ENCODE measurements at regions not wholly inside any gene's neighbourhood (a gene's known extent, or its start where the extent isn't known, plus 50 kb on each side); places are given as distances from the start of the nearest gene placed in this dataset.

DNA sequence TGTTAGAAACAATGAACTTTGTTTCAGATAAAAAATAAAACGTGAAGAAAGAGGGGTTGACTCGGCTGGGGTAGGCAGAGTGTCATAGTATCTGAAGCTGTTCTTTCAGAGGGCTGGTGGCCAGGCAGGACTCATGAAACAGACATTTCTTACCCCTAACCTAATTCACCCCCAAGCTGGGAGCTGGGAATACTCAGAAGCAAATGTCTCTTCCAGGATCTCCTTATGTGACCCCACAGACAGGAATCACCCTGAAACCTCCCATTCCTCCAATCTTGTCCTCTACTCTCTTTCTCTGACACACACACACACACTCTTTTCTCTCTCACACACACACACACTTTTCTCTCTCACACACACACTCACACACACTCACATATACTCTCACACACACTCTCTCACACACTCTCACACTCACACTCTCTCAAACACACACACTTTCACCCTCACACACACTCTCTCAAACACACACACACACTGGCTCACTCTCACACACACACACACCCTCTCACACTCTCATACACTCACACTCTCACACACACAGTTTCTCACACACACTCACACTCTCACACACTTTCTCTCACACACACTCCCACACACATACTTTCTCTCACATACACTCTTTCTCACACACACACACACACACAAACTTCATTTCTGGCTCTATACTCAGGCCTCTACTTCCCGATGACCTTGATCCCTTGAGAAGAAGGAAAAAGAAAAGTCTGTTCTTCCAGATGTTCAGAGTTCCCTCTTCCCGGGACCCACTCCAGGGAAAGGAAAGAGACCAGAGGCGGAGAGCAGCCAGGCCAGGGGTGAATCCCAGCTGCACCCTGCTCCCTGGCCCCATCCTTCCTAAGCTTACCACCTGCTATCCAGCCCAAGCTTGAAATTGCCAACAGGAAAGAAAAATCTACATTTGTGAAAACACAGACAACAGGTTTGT is 167.7 kb downstream of the TXNL1 start:
- POLR2A ChIA-PET, result no interaction called here

More for the DNA sequence above, 167.7 kb downstream of the TXNL1 start:
- Histone ChIP-seq H2AFZ (ENCODE audit: low read depth, low read length) (no peak overlapping the region), H3K4me1 (replicated peaks in 1 of 2; ENCODE audit: control insufficient read depth in 2 of 2, insufficient read depth in 2 of 2, low read length in 2 of 2) (peaks cover 0 to 12% of the 10 kb centered on the region in 2 experiments; a peak in 3 of 5 replicates), H3K36me3 (ENCODE audit: control insufficient read depth, insufficient read depth, low read length) (no peaks in the 10 kb centered on the region), H3K27ac (ENCODE audit: extremely low read depth, low read depth, low read length) (no peak overlapping the region), H3K4me3 (no peak overlapping the region), H3K79me2 (ENCODE audit: control insufficient read depth, insufficient read depth, low read length) (no peaks in the 10 kb centered on the region), H3K9me1 (ENCODE audit: control insufficient read depth, insufficient read depth, low read length) (no peaks in the 10 kb centered on the region), H3K4me2 (ENCODE audit: insufficient read depth, low read length) (no peak overlapping the region), H3K9me3 (replicated peaks; ENCODE audit: control insufficient read depth, insufficient read depth, low read depth, low read length) (no peaks in the 10 kb centered on the region), H3K9ac (ENCODE audit: insufficient read depth in 1 of 2, low read depth in 2 of 2, low read length in 2 of 2) (no peak overlapping the region), H3K27me3 (ENCODE audit: control insufficient read depth in 2 of 2, insufficient read depth in 2 of 2, low read length in 2 of 2) (no peaks in the 10 kb centered on the region), H4K20me1 (replicated peaks; ENCODE audit: control insufficient read depth, insufficient read depth, low read length) (no peaks in the 10 kb centered on the region)
- no peak for FAIRE-seq
- CTCF ChIA-PET (ENCODE audit: low intra/inter-chr PET ratio), result no interaction called here
- intact Hi-C loops (cut with micrococcal nuclease) (no loop called here), in situ Hi-C loops (cut with MboI) (no loop called here)
- no peak for TF ChIP-seq PPARD (CRISPR knock-in tag; IDR thresholded peaks at IDR 0.05)
- TF ChIP-seq ZNF316 (IDR thresholded peaks at IDR 0.05), result no peak
- TF ChIP-seq JUND (IDR thresholded peaks at IDR 0.05; ENCODE audit: borderline replicate concordance, low read depth, low read length), result no peak
- no peak for TF ChIP-seq JUND (tag; IDR thresholded peaks at IDR 0.05; ENCODE audit: borderline replicate concordance, low read depth, low read length)
- no peak for TF ChIP-seq ZNF282 (CRISPR knock-in tag; IDR thresholded peaks at IDR 0.05)
- no peak for TF ChIP-seq CHCHD3 (CRISPR knock-in tag; IDR thresholded peaks at IDR 0.05)
- no peak for TF ChIP-seq NR4A1 (CRISPR knock-in tag; IDR thresholded peaks at IDR 0.05)
- TF ChIP-seq NR4A1 (tag; IDR thresholded peaks at IDR 0.05), result no peak
- TF ChIP-seq SRSF3 (IDR thresholded peaks at IDR 0.05; ENCODE audit: insufficient read depth, low read length), result no peak
- TF ChIP-seq RBM34 (IDR thresholded peaks at IDR 0.05; ENCODE audit: borderline replicate concordance, insufficient read depth, low read length), result no peak
- TF ChIP-seq KLF1 (tag; IDR thresholded peaks at IDR 0.05), result no peak
- TF ChIP-seq SMAD2 (IDR thresholded peaks at IDR 0.05; ENCODE audit: low read depth, low read length), result no peak
- TF ChIP-seq, protein P1, sequence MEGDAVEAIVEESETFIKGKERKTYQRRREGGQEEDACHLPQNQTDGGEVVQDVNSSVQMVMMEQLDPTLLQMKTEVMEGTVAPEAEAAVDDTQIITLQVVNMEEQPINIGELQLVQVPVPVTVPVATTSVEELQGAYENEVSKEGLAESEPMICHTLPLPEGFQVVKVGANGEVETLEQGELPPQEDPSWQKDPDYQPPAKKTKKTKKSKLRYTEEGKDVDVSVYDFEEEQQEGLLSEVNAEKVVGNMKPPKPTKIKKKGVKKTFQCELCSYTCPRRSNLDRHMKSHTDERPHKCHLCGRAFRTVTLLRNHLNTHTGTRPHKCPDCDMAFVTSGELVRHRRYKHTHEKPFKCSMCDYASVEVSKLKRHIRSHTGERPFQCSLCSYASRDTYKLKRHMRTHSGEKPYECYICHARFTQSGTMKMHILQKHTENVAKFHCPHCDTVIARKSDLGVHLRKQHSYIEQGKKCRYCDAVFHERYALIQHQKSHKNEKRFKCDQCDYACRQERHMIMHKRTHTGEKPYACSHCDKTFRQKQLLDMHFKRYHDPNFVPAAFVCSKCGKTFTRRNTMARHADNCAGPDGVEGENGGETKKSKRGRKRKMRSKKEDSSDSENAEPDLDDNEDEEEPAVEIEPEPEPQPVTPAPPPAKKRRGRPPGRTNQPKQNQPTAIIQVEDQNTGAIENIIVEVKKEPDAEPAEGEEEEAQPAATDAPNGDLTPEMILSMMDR (IDR thresholded peaks at IDR 0.05 in 2 of 3, conservative IDR thresholded peaks at IDR 0.05 in 1 of 3; ENCODE audit: insufficient read depth in 2 of 3, low read depth in 1 of 3, low read length in 3 of 3), result no peak
- TF ChIP-seq NR3C1 (CRISPR knock-in tag; IDR thresholded peaks at IDR 0.05), result no peak
- TF ChIP-seq, protein P2, sequence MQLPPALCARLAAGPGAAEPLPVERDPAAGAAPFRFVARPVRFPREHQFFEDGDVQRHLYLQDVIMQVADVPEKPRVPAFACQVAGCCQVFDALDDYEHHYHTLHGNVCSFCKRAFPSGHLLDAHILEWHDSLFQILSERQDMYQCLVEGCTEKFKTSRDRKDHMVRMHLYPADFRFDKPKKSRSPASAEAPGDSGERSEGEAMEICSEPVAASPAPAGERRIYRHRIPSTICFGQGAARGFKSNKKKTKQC (CRISPR knock-in tag; IDR thresholded peaks at IDR 0.05), result no peak
- no peak for TF ChIP-seq ZFP36 (IDR thresholded peaks at IDR 0.05; ENCODE audit: low read depth, low read length, partially characterized antibody)
- no peak for TF ChIP-seq NFXL1 (CRISPR knock-in tag; IDR thresholded peaks at IDR 0.05)
- TF ChIP-seq ZBTB1 (CRISPR knock-in tag; IDR thresholded peaks at IDR 0.05; ENCODE audit: borderline replicate concordance, low read depth), result no peak
- TF ChIP-seq ZBTB26 (CRISPR knock-in tag; IDR thresholded peaks at IDR 0.05), result no peak
- TF ChIP-seq SMARCA4 (IDR thresholded peaks at IDR 0.05), result no peak
- TF ChIP-seq SMAD4 (CRISPR knock-in tag; conservative IDR thresholded peaks at IDR 0.05), result no peak
- ATAC-seq, result no peak
- DNase-seq (ENCODE audit: extremely low read depth in 1 of 4, low spot score in 3 of 4), result no peak
- 19% methylated on average over 5 of the region's 5 CpGs for WGBS (ENCODE audit: insufficient coverage, low coverage, missing lambda C conversion rate)
- no TSS peak for BruUV-seq (replicated peaks)
